HuH-7.5 (cell line): ENCODE measurements at regions not wholly inside any gene's neighbourhood (a gene's known extent, or its start where the extent isn't known, plus 50 kb on each side); places are given as distances from the start of the nearest gene placed in this dataset.

ENCODE experiments used
- DNase-seq: peaks from one replicate; pipeline ENCODE4 v3.0.0; 2011; ENCODE audit warnings: low spot score

GRCh38 chr13:53144826-53145225 is 116.2 kb downstream of the OLFM4 start:
- no peak for DNase-seq

- no peak for DNase-seq
These were observed 122.0 kb downstream of the OLFM4 start for GRCh38 chr13:53150568-53150967.

- DNase-seq = peak; percentile 7
These were observed 122.9 kb downstream of the OLFM4 start for GRCh38 chr13:53151336-53152056.

- DNase-seq = no peak
These were observed 123.4 kb downstream of the OLFM4 start for GRCh38 chr13:53152057-53152421.

GRCh38 chr13:53158201-53158600 is 129.6 kb downstream of the OLFM4 start:
- no peak for DNase-seq

- DNase-seq = no peak
These were observed 130.8 kb downstream of the OLFM4 start for GRCh38 chr13:53159431-53159830.

- DNase-seq = no peak
These were observed 131.6 kb downstream of the OLFM4 start for GRCh38 chr13:53160211-53160610.

GRCh38 chr13:53161251-53161650 is 132.6 kb downstream of the OLFM4 start:
- DNase-seq = no peak

- DNase-seq = no peak
These were observed 136.6 kb downstream of the OLFM4 start for GRCh38 chr13:53165261-53165660.

- no peak for DNase-seq
These were observed 138.9 kb downstream of the OLFM4 start for GRCh38 chr13:53167561-53167960.

GRCh38 chr13:53170910-53171309 is 142.3 kb downstream of the OLFM4 start:
- DNase-seq = no peak

GRCh38 chr13:53174545-53174944 is 145.9 kb downstream of the OLFM4 start:
- no peak for DNase-seq

GRCh38 chr13:53180684-53181083 is 152.1 kb downstream of the OLFM4 start:
- no peak for DNase-seq

GRCh38 chr13:53182724-53183123 is 154.1 kb downstream of the OLFM4 start:
- DNase-seq = no peak

- no peak for DNase-seq
These were observed 159.5 kb downstream of the OLFM4 start for GRCh38 chr13:53188120-53188519.

- no peak for DNase-seq
These were observed 160.5 kb downstream of the OLFM4 start for GRCh38 chr13:53189162-53189561.

- DNase-seq = no peak
These were observed 162.5 kb downstream of the OLFM4 start for GRCh38 chr13:53191091-53191490.

GRCh38 chr13:53197424-53197823 is 168.8 kb downstream of the OLFM4 start:
- no peak for DNase-seq

- DNase-seq = no peak
These were observed 169.4 kb downstream of the OLFM4 start for GRCh38 chr13:53198017-53198416.

GRCh38 chr13:53198736-53199135 is 170.1 kb downstream of the OLFM4 start:
- no peak for DNase-seq

- no peak for DNase-seq
These were observed 171.5 kb downstream of the OLFM4 start for GRCh38 chr13:53200075-53200474.

GRCh38 chr13:53200498-53201453 is 172.2 kb downstream of the OLFM4 start:
- no peak for DNase-seq
